Neural crest cell (in vitro differentiated cells): ENCODE measurements at regions not wholly inside any gene's neighbourhood (a gene's known extent, or its start where the extent isn't known, plus 50 kb on each side); places are given as distances from the start of the nearest gene placed in this dataset.

Source experiments
- DNase-seq: peaks from one replicate; pipeline ENCODE4 v3.0.0; 2021; ENCODE audit warnings: low read depth, mixed read lengths, low spot score
- H3K27ac Mint-ChIP-seq: one replicate; pipeline ENCODE4 v1.8.0; 2021; ENCODE audit warnings: mild to moderate bottlenecking, mixed read lengths; ENCODE audit not compliant: unreplicated experiment
- H3K27me3 Mint-ChIP-seq: 2 replicates; pipeline ENCODE4 v1.8.0; 2021; ENCODE audit warnings: low read depth, mild to moderate bottlenecking, mixed read lengths
- H3K36me3 Mint-ChIP-seq: 2 replicates; pipeline ENCODE4 v1.8.0; 2021; ENCODE audit warnings: low read depth, mild to moderate bottlenecking, mixed read lengths
- H3K4me1 Mint-ChIP-seq: 2 replicates; pipeline ENCODE4 v1.8.0; 2021; ENCODE audit warnings: mixed read lengths
- H3K4me3 Mint-ChIP-seq: one replicate; pipeline ENCODE4 v1.8.0; 2021; ENCODE audit warnings: mild to moderate bottlenecking, mixed read lengths
- H3K9me3 Mint-ChIP-seq: 2 replicates; pipeline ENCODE4 v1.8.0; 2021; ENCODE audit warnings: mixed read lengths
- TF ChIP-seq, protein P1 (sequence below): fragments of 200-600 bp; sonication (generic); conservative IDR thresholded peaks from 2 replicates; pipeline ENCODE4 v1.5.0; 2021; ENCODE audit warnings: antibody characterized with exemption, mild to moderate bottlenecking

DNA sequence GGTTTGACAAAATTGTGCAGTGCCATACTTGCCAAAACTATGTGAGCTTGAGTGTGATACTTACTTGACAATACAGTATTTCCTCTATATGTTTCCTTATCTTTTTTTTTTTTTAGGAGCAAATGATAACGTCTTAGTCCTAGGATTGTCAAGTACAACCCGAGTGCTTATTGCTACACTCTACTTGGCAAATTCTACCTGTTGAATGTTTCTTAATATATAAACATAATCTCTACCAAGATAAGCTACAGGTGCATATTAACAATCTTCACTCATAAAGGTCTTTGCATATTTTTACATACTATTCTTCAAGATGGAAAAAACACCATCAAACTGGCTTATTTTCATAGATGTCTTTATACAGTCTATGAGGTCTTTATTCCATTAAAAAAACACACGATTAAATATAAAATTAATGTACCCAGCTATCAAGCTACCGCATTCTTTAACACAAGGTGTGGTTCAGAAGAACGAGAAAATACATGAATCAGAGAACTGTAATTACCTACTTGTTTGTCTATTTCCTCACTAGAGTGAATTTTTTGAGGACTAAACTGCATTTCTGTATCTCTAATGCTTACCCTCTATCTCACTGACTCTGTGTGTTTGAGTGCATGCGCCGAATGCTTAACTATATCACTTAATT, 76.1 kb upstream of the PDSS1 start:
- no peaks in the 10 kb centered on the region for H3K9me3 Mint-ChIP-seq
- no peak for DNase-seq
- H3K27ac Mint-ChIP-seq: no peak overlapping the region

DNA sequence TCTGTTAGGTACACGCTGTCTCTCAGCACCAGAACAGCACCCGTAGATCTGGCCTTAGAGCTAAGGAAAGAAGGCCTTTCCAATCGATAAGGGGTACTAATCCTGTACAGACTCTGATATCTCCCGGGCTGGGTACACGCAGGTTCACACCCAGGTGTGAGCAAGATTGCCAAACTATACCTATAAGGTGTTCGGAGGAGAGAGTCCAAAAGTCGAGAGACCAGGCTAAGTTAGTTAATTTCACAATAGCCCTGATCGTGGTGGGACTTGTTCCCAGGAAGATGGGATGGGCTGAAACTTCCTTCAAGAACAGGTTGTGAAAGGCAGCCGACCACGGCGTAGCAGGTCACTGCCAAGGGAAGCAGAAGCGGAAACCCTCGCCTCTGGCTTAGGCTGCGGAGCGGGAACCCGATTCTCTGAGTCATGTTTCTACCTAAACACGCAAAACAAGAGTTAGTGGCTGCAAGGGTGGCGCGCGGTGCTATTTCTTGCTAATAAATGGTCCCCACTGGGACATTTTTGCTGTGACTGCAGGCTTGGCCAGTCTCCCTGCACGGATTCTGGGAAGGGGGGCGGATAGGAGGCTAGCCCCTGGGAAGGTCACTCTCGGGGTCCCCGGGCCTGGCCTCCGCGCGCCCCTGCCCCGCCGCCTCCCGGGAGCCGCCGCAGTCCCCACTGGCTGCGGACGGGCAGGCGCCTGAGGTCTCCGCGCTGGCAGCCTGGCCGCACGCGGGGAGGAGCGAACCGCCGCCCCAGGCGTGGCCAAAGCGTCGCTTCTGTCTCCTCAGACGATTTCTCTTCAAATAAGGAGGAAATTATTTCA, 75.4 kb upstream of the PDSS1 start:
- no peaks in the 10 kb centered on the region for H3K4me1 Mint-ChIP-seq
- H3K36me3 Mint-ChIP-seq: no peaks in the 10 kb centered on the region
- H3K4me3 Mint-ChIP-seq: peak overlapping the region; percentile 2
- DNase-seq: peak; percentile 6
- no peaks in the 10 kb centered on the region for H3K9me3 Mint-ChIP-seq
- peaks cover 46% of the 10 kb centered on the region for H3K27me3 Mint-ChIP-seq
- TF ChIP-seq, protein P1, sequence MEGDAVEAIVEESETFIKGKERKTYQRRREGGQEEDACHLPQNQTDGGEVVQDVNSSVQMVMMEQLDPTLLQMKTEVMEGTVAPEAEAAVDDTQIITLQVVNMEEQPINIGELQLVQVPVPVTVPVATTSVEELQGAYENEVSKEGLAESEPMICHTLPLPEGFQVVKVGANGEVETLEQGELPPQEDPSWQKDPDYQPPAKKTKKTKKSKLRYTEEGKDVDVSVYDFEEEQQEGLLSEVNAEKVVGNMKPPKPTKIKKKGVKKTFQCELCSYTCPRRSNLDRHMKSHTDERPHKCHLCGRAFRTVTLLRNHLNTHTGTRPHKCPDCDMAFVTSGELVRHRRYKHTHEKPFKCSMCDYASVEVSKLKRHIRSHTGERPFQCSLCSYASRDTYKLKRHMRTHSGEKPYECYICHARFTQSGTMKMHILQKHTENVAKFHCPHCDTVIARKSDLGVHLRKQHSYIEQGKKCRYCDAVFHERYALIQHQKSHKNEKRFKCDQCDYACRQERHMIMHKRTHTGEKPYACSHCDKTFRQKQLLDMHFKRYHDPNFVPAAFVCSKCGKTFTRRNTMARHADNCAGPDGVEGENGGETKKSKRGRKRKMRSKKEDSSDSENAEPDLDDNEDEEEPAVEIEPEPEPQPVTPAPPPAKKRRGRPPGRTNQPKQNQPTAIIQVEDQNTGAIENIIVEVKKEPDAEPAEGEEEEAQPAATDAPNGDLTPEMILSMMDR: no peak
- no peak overlapping the region for H3K27ac Mint-ChIP-seq

More for the DNA sequence above, 76.1 kb upstream of the PDSS1 start:
- no peaks in the 10 kb centered on the region for H3K4me1 Mint-ChIP-seq
- peaks cover 46% of the 10 kb centered on the region for H3K27me3 Mint-ChIP-seq
- TF ChIP-seq, protein P1: no peak
- H3K36me3 Mint-ChIP-seq: no peaks in the 10 kb centered on the region
- H3K4me3 Mint-ChIP-seq: no peak overlapping the region

DNA sequence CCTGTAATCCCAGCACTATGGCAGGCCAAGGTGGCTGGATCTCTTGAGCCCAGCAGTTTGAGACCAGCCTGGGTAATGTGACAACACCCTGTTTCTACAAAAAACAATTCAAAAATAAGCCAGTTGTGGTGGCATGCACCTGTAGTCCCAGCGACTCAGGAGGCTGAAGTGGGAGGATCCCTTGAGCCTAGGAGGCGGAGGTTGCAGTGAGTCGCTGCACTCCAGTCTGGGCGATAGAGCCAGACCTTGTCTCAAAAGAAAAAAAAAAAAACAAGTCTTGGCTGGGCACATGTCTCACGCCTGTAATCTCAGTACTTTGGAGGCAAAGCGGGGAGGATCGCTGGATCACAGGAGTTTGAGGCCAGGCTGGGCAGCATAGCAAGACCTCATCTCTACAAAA, 74.6 kb upstream of the PDSS1 start:
- H3K36me3 Mint-ChIP-seq: no peaks in the 10 kb centered on the region
- TF ChIP-seq, protein P1: no peak
- peaks cover 3% of the 10 kb centered on the region for H3K4me1 Mint-ChIP-seq
- no peak overlapping the region for H3K4me3 Mint-ChIP-seq
- H3K27me3 Mint-ChIP-seq: peaks cover 46% of the 10 kb centered on the region
- no peak for DNase-seq
- H3K27ac Mint-ChIP-seq: no peak overlapping the region
- H3K9me3 Mint-ChIP-seq: no peaks in the 10 kb centered on the region

DNA sequence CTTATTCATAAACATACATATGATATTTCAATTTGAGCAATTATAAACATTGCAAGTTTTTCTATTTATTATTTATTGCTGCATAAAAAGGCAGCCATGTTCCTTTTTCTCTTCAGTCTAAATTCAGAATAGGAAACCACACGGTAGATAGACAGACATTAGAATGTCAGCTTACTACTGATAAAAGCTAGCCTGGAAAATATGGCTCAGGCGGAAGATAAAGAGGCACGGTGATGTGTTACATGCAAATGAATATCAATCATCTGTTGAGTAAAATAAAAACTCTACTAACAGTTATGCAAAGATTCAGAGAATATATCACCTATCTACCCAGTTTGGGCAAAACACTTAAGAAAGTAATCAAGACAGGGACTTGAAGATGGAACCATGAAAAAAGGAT, 73.5 kb upstream of the PDSS1 start:
- Mint-ChIP-seq H3K36me3 (no peaks in the 10 kb centered on the region), H3K9me3 (no peaks in the 10 kb centered on the region), H3K4me3 (no peak overlapping the region), H3K27ac (no peak overlapping the region), H3K27me3 (peaks cover 46% of the 10 kb centered on the region), H3K4me1 (peaks cover 3% of the 10 kb centered on the region)
- no peak for DNase-seq
- TF ChIP-seq, protein P1: no peak

DNA sequence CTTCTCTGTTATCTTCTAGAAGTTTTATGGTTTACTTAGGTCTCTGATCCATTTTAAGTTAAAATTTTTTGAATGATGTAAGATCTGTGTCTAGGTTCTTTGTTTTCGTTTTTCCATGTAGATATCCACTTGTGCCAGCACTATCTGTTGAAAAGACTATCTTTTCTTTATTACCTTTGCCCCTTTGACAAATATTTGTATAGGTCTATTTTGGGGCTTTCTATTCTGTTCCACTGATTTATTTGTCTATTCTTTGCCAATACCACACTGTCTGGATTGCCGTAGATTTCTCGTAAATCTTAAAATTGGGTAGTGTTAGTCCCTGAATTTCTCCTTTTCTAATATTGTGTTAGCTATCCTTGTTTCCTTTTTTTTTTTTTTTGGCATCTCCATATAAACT, 71.4 kb upstream of the PDSS1 start:
- Mint-ChIP-seq H3K4me1 (peaks cover 3% of the 10 kb centered on the region), H3K27me3 (peaks cover 35% of the 10 kb centered on the region), H3K9me3 (no peaks in the 10 kb centered on the region), H3K4me3 (no peak overlapping the region), H3K36me3 (no peaks in the 10 kb centered on the region), H3K27ac (no peak overlapping the region)
- DNase-seq: no peak
- TF ChIP-seq, protein P1: no peak
